Endothelial cell of umbilical vein (primary cell): ENCODE measurements at regions not wholly inside any gene's neighbourhood (a gene's known extent, or its start where the extent isn't known, plus 50 kb on each side); places are given as distances from the start of the nearest gene placed in this dataset.
"Not testable (repeated sequence)": the region's sequence is repeated elsewhere in the genome, so short reads cannot be mapped to it uniquely, and the experiment has no call there.

ENCODE experiments used
- BruUV-seq: library from RNA; stranded (reverse); fragments of 400-500 nt; replicated peaks from 2 replicates; lab custom pipeline; 2021; lab: Mats Ljungman, UMichigan
- CTCF ChIA-PET: fragments of 300-600, 350-600 bp; sonication (Branson Sonifier 250); formaldehyde crosslinking; loops from one replicate; lab custom pipeline; 2021; ENCODE audit warnings: antibody characterized with exemption, inconsistent platforms; lab: Charles Lee
- POLR2A ChIA-PET: fragments of 300-600, 350-600 bp; sonication (Branson Sonifier 250); formaldehyde crosslinking; loops from one replicate; lab custom pipeline; 2021; ENCODE audit warnings: antibody characterized with exemption, inconsistent platforms; lab: Charles Lee
- DNase-seq: peaks from one replicate; pipeline ENCODE4 v3.0.0-alpha.2; 2011; ENCODE audit warnings: low read depth, low spot score
- FAIRE-seq: peaks from 2 replicates; lab custom pipeline; 2011; peaks lifted over from hg19 to GRCh38; lab: Jason Lieb, UNC
- H2AFZ ChIP-seq: 2 replicates; pipeline ENCODE4 v1.6.0; 2012; ENCODE audit warnings: low read depth, low read length, control low read depth, inconsistent platforms
- H3K27ac ChIP-seq: 2 replicates; pipeline ENCODE4 v1.5.1; 2011; ENCODE audit warnings: low read depth, mild to moderate bottlenecking, control low read depth, low read length, moderate library complexity; ENCODE audit not compliant: insufficient read depth
- H3K27me3 ChIP-seq, 2 experiments: 2 replicates each; pipeline versions ENCODE4 v1.6.0 to v1.6.1; 2011; ENCODE audit warnings: low read length in 2 of 2, mixed read lengths in 1 of 2; ENCODE audit not compliant: control insufficient read depth in 2 of 2, insufficient read depth in 2 of 2
- H3K36me3 ChIP-seq, 2 experiments: 2 replicates in 1 of 2; 3 replicates in 1 of 2; pipeline ENCODE4 v1.5.1; 2011; ENCODE audit warnings: low read length in 2 of 2, mild to moderate bottlenecking in 1 of 2, moderate library complexity in 1 of 2; ENCODE audit not compliant: control insufficient read depth in 2 of 2, insufficient read depth in 2 of 2; ENCODE audit errors: extremely low read depth in 1 of 2
- H3K4me1 ChIP-seq: 3 replicates; pipeline ENCODE4 v1.5.1; 2011; ENCODE audit warnings: mild to moderate bottlenecking, low read length; ENCODE audit not compliant: control insufficient read depth, insufficient read depth; ENCODE audit errors: extremely low read depth
- H3K4me2 ChIP-seq: 2 replicates; pipeline ENCODE4 v1.6.1; 2011; ENCODE audit warnings: low read length, control low read depth, mixed read lengths; ENCODE audit not compliant: insufficient read depth
- H3K4me3 ChIP-seq, 3 experiments: fragments of 200-600 bp in 1 of 3; sonication (generic), shearing (Covaris generic) in 1 of 3; replicated peaks in 1 of 3; 2 replicates each; pipeline ENCODE4 v1.5.1; 2011 to 2016; ENCODE audit warnings: control low read depth in 3 of 3, low read length in 3 of 3, mild to moderate bottlenecking in 2 of 3, inconsistent platforms in 1 of 3, low read depth in 1 of 3, moderate library complexity in 1 of 3; ENCODE audit not compliant: insufficient read depth in 1 of 3
- H3K79me2 ChIP-seq: 2 replicates; pipeline ENCODE4 v1.6.0; 2012; ENCODE audit warnings: low read length, inconsistent platforms; ENCODE audit not compliant: control insufficient read depth, insufficient read depth
- H3K9ac ChIP-seq: replicated peaks from 2 replicates; pipeline ENCODE3; 2011; ENCODE audit warnings: low read length, control low read depth; ENCODE audit not compliant: insufficient read depth; ENCODE audit errors: extremely low read depth
- H3K9me1 ChIP-seq: replicated peaks from 3 replicates; pipeline ENCODE4 v1.6.0; 2011; ENCODE audit warnings: mild to moderate bottlenecking, low read length; ENCODE audit not compliant: control insufficient read depth, insufficient read depth; ENCODE audit errors: extremely low read depth
- H3K9me3 ChIP-seq: replicated peaks from 2 replicates; pipeline ENCODE4 v1.5.1; 2012; ENCODE audit warnings: low read length, inconsistent platforms; ENCODE audit not compliant: control insufficient read depth, insufficient read depth
- H4K20me1 ChIP-seq: replicated peaks from 2 replicates; pipeline ENCODE3; 2011; ENCODE audit warnings: mild to moderate bottlenecking, low read length; ENCODE audit not compliant: control insufficient read depth, insufficient read depth; ENCODE audit errors: extremely low read depth
- CTCF ChIP-seq, 2 donors: IDR thresholded peaks; 1 replicate in 1 of 2; 2 replicates in 1 of 2; pipeline ENCODE4 v1.5.1; 2011; ENCODE audit warnings: low read length in 2 of 2, mild to moderate bottlenecking in 2 of 2, moderate library complexity in 2 of 2, control low read depth in 1 of 2, inconsistent platforms in 1 of 2, low read depth in 1 of 2; ENCODE audit not compliant: insufficient read depth in 1 of 2; ENCODE audit errors: extremely low read depth in 1 of 2
- EZH2 ChIP-seq: IDR thresholded peaks from 2 replicates; pipeline ENCODE4 v1.6.1; 2012; ENCODE audit warnings: borderline replicate concordance, low read depth, mild to moderate bottlenecking, moderate library complexity, low read length, inconsistent platforms; ENCODE audit not compliant: severe bottlenecking
- FOS ChIP-seq: IDR thresholded peaks from 2 replicates; pipeline ENCODE4 v1.6.1; 2011; ENCODE audit warnings: mild to moderate bottlenecking, low read length, moderate library complexity, borderline replicate concordance; ENCODE audit not compliant: insufficient read depth
- GATA2 ChIP-seq: IDR thresholded peaks from 2 replicates; pipeline ENCODE4 v1.7.0; 2011; ENCODE audit warnings: low read depth, mild to moderate bottlenecking, moderate library complexity, mixed read lengths, low read length; ENCODE audit not compliant: insufficient read length, insufficient read depth
- MYC ChIP-seq: IDR thresholded peaks from one replicate; pipeline ENCODE4 v1.6.1; 2011; ENCODE audit warnings: mild to moderate bottlenecking, low read depth, low read length
- POLR2A ChIP-seq: IDR thresholded peaks from 2 replicates; pipeline ENCODE4 v1.6.1; 2012; ENCODE audit warnings: low read depth, mild to moderate bottlenecking, control low read depth, low read length
- POLR2AphosphoS5 ChIP-seq: IDR thresholded peaks from 2 replicates; pipeline ENCODE4 v1.6.1; 2012; ENCODE audit warnings: low read depth, mild to moderate bottlenecking, control low read depth, low read length, moderate library complexity; ENCODE audit not compliant: insufficient read depth
- dilution Hi-C: fragments of 300-500 bp; cut with MboI; formaldehyde crosslinking; loops from one replicate; pipeline ENCODE4 v1.15.0; 2019; ENCODE audit warnings: low sequenced_read_pairs; ENCODE audit not compliant: extremely low pct_ligation_motif_present
- intact Hi-C: fragments of 100-400 bp; cut with micrococcal nuclease; formaldehyde crosslinking; loops from one replicate; pipeline ENCODE4 v1.10.0; 2022
- TF ChIP-seq, protein P1 (sequence below): IDR thresholded peaks from 2 replicates; pipeline ENCODE4 v1.6.1; 2011; ENCODE audit not compliant: insufficient read depth, insufficient read length

- DNase-seq (no peak), FAIRE-seq (no peak)
- H3K27ac ChIP-seq = no peak overlapping the region
- no peak overlapping the region for H3K4me3 ChIP-seq
- H3K9me1 ChIP-seq = no peaks in the 10 kb centered on the region
- H3K4me1 ChIP-seq = no peaks in the 10 kb centered on the region
- dilution Hi-C loops (no loop called here), intact Hi-C loops (no loop called here)
- no peaks in the 10 kb centered on the region for H3K36me3 ChIP-seq
- no peaks in the 10 kb centered on the region for H4K20me1 ChIP-seq
- no peak overlapping the region for H2AFZ ChIP-seq
- H3K9me3 ChIP-seq = no peaks in the 10 kb centered on the region
- no peaks in the 10 kb centered on the region for H3K79me2 ChIP-seq
- ChIA-PET CTCF (no interaction called here), POLR2A (no interaction called here)
- H3K4me2 ChIP-seq = no peak overlapping the region
- H3K9ac ChIP-seq = no peak overlapping the region
- peaks cover 0 to 4% of the 10 kb centered on the region in 2 experiments for H3K27me3 ChIP-seq
- TF ChIP-seq GATA2 (no peak), FOS (no peak), CTCF (IDR thresholded peaks at IDR 0.05; ENCODE audit: extremely low read depth in 1 of 2, insufficient read depth in 1 of 2, low read depth in 1 of 2, low read length in 2 of 2) (no peak), POLR2AphosphoS5 (no peak), MYC (no peak), EZH2 (no peak), POLR2A (no peak)
- TF ChIP-seq, protein P1, sequence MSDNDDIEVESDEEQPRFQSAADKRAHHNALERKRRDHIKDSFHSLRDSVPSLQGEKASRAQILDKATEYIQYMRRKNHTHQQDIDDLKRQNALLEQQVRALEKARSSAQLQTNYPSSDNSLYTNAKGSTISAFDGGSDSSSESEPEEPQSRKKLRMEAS = no peak
- BruUV-seq = no TSS peak
Measured at GRCh38 chr2:120647487-120647886, 88.2 kb upstream of the GLI2 start.

DNA sequence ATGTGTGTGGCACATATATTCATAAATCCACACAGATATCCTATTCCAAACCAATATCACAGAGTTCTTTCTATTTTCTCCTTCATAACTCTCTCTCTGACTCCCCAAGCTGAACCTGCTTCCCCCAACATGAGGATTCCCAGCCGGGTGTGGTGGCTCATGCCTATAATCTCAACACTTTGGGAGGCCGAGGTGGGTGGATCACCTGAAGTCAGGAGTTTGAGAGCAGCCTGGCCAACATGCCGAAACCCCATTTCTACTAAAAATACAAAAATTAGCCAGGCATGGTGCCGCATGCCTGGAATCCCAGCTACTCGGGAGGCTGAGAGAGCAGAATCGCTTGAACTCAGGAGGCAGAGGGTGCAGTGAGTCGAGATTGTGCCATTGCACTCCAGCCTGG lies 86.3 kb upstream of the GLI2 start:
- POLR2A ChIA-PET, DNase-seq, H3K27ac ChIP-seq, CTCF ChIA-PET, H2AFZ ChIP-seq, FAIRE-seq, H4K20me1 ChIP-seq, dilution Hi-C loops, BruUV-seq, H3K4me3 ChIP-seq, H3K9me3 ChIP-seq, H3K4me1 ChIP-seq, H3K27me3 ChIP-seq, H3K79me2 ChIP-seq, H3K36me3 ChIP-seq, H3K4me2 ChIP-seq, intact Hi-C loops, H3K9me1 ChIP-seq, H3K9ac ChIP-seq: not testable (repeated sequence)
